ENCODE measurements at regions not wholly inside any gene's neighbourhood (a gene's known extent, or its start where the extent isn't known, plus 50 kb on each side); places are given as distances from the start of the nearest gene placed in this dataset.

GRCh38 chr14:65214741-65215140, 112.4 kb upstream of the MAX start:
- H3K36me3 ChIP-seq (ENCODE audit: control insufficient read depth, insufficient read depth, low read length): no peaks in the 10 kb centered on the region
- H3K27ac ChIP-seq (ENCODE audit: low read length): no peak overlapping the region
- in situ Hi-C loops (cut with HindIII; ENCODE audit: low pct_unique_long_range_greater_than_20kb, low sequenced_read_pairs): no loop called here
- no peak for ATAC-seq
- BruUV-seq (replicated peaks): no TSS peak
- intact Hi-C loops (cut with micrococcal nuclease; ENCODE audit: unreplicated experiment): no loop called here
- no peak for DNase-seq (ENCODE audit: low read depth, low spot score)
- no peaks in the 10 kb centered on the region for H3K4me1 ChIP-seq (ENCODE audit: control insufficient read depth, insufficient read depth, low read length)
- TF ChIP-seq TCF7L2 (IDR thresholded peaks at IDR 0.05; ENCODE audit: low read depth, low read length) (no peak), SIN3A (IDR thresholded peaks at IDR 0.05; ENCODE audit: borderline replicate concordance, insufficient read depth, low read depth, low read length) (no peak), POLR2AphosphoS5 (IDR thresholded peaks at IDR 0.05; ENCODE audit: low read depth, low read length) (no peak), CTCF (IDR thresholded peaks at IDR 0.05) (no peak), REST (IDR thresholded peaks at IDR 0.05; ENCODE audit: insufficient read depth in 1 of 2, low read depth in 2 of 2, low read length in 1 of 2) (no peak)
- no peaks in the 10 kb centered on the region for H3K9me3 ChIP-seq (ENCODE audit: control insufficient read depth, insufficient read depth, low read depth, low read length)
- ChIA-PET POLR2A (no interaction called here), CTCF (no interaction called here)
- H3K4me3 ChIP-seq (ENCODE audit: low read depth in 2 of 2, low read length in 2 of 2): no peak overlapping the region
- no peaks in the 10 kb centered on the region for H3K27me3 ChIP-seq (ENCODE audit: control insufficient read depth, insufficient read depth, low read length)

- POLR2A ChIA-PET: no interaction called here
- Histone ChIP-seq H3K27ac (ENCODE audit: low read length) (no peak overlapping the region), H3K9me3 (ENCODE audit: control insufficient read depth, insufficient read depth, low read depth, low read length) (no peaks in the 10 kb centered on the region), H3K4me3 (ENCODE audit: low read depth in 2 of 2, low read length in 2 of 2) (no peak overlapping the region), H3K27me3 (ENCODE audit: control insufficient read depth, insufficient read depth, low read length) (no peaks in the 10 kb centered on the region), H3K36me3 (ENCODE audit: control insufficient read depth, insufficient read depth, low read length) (no peaks in the 10 kb centered on the region), H3K4me1 (ENCODE audit: control insufficient read depth, insufficient read depth, low read length) (no peaks in the 10 kb centered on the region)
- CTCF ChIA-PET: no interaction called here
- DNase-seq (ENCODE audit: low read depth, low spot score) (no peak), ATAC-seq (no peak)
- TF ChIP-seq TCF7L2 (IDR thresholded peaks at IDR 0.05; ENCODE audit: low read depth, low read length) (no peak), SIN3A (IDR thresholded peaks at IDR 0.05; ENCODE audit: borderline replicate concordance, insufficient read depth, low read depth, low read length) (no peak), CTCF (IDR thresholded peaks at IDR 0.05) (no peak), POLR2AphosphoS5 (IDR thresholded peaks at IDR 0.05; ENCODE audit: low read depth, low read length) (no peak), REST (IDR thresholded peaks at IDR 0.05; ENCODE audit: insufficient read depth in 1 of 2, low read depth in 2 of 2, low read length in 1 of 2) (no peak)
- in situ Hi-C loops (cut with HindIII; ENCODE audit: low pct_unique_long_range_greater_than_20kb, low sequenced_read_pairs) (no loop called here), intact Hi-C loops (cut with micrococcal nuclease; ENCODE audit: unreplicated experiment) (no loop called here)
- no TSS peak for BruUV-seq (replicated peaks)
Measured at GRCh38 chr14:65219353-65219752, 117.0 kb upstream of the MAX start.

Data from Panc1 (cell line).